ENCODE measurements at regions not wholly inside any gene's neighbourhood (a gene's known extent, or its start where the extent isn't known, plus 50 kb on each side); places are given as distances from the start of the nearest gene placed in this dataset.

DNA sequence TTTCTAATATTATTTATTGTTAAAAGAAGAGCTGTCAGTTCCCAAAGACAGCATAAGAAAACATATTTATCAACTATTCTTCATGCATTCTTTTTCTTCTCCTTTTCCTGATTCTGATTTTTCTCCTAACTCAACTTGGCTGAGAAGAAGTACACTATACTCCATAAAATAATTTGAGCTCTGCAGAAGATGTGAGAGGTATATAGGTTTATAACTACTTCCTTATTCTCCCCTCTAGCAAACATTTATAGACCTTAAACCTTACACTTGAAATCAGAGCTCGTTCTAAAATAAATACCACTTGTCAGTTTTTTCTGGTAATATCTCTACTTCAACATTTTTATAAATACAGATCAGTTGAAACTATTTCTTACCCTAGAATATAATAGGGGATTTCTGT lies 724.8 kb upstream of the GRAMD2B start:
- no peak for DNase-seq (ENCODE audit: low read depth, low spot score)
- Histone ChIP-seq H3K4me3 (ENCODE audit: insufficient read length, low read depth) (no peak overlapping the region), H3K9ac (ENCODE audit: insufficient read length, low read depth) (no peak overlapping the region), H3K36me3 (ENCODE audit: insufficient read depth, insufficient read length, low read length) (no peaks in the 10 kb centered on the region), H3K9me3 (ENCODE audit: insufficient read depth, low read length) (no peaks in the 10 kb centered on the region; the same call in 1 of the 2 replicates), H3K4me1 (ENCODE audit: insufficient read depth, insufficient read length) (no peaks in the 10 kb centered on the region), H3K27me3 (ENCODE audit: insufficient read depth, insufficient read length) (no peaks in the 10 kb centered on the region)
- TF ChIP-seq ZNF274 (IDR thresholded peaks at IDR 0.05; ENCODE audit: low read depth, low read length): no peak
- TF ChIP-seq SUZ12 (IDR thresholded peaks at IDR 0.05; ENCODE audit: extremely low read depth, insufficient read depth, insufficient read length): no peak
- TF ChIP-seq YY1 (IDR thresholded peaks at IDR 0.05; ENCODE audit: insufficient read depth, insufficient read length): no peak

DNA sequence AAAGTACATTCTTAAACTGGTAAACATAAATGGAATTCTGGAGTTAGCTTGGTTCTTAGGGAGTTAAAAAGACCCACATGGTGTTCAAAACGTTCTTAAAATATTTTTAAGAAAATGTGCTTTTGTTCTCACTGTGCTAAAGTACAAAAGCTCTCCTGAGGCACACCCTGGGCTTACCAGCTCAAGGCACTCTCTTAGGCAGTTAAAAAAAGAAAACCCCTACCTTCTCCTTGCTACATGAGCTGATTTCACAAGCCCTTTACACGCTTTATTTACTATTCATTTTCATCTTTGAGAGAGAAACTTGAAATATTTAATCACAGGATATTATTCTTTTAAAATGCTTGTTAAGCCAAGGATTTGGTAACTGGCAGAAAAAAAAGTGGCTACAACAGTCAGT lies 723.3 kb upstream of the GRAMD2B start:
- H3K4me1 ChIP-seq (ENCODE audit: insufficient read depth, insufficient read length): no peaks in the 10 kb centered on the region
- H3K4me3 ChIP-seq (ENCODE audit: insufficient read length, low read depth): no peak overlapping the region
- no peaks in the 10 kb centered on the region for H3K36me3 ChIP-seq (ENCODE audit: insufficient read depth, insufficient read length, low read length)
- H3K9ac ChIP-seq (ENCODE audit: insufficient read length, low read depth): no peak overlapping the region
- no peak for DNase-seq (ENCODE audit: low read depth, low spot score)
- H3K27me3 ChIP-seq (ENCODE audit: insufficient read depth, insufficient read length): no peaks in the 10 kb centered on the region
- TF ChIP-seq SUZ12 (IDR thresholded peaks at IDR 0.05; ENCODE audit: extremely low read depth, insufficient read depth, insufficient read length) (no peak), ZNF274 (IDR thresholded peaks at IDR 0.05; ENCODE audit: low read depth, low read length) (no peak), YY1 (IDR thresholded peaks at IDR 0.05; ENCODE audit: insufficient read depth, insufficient read length) (no peak)
- no peaks in the 10 kb centered on the region; the same call in none of the 2 replicates for H3K9me3 ChIP-seq (ENCODE audit: insufficient read depth, low read length)

DNA sequence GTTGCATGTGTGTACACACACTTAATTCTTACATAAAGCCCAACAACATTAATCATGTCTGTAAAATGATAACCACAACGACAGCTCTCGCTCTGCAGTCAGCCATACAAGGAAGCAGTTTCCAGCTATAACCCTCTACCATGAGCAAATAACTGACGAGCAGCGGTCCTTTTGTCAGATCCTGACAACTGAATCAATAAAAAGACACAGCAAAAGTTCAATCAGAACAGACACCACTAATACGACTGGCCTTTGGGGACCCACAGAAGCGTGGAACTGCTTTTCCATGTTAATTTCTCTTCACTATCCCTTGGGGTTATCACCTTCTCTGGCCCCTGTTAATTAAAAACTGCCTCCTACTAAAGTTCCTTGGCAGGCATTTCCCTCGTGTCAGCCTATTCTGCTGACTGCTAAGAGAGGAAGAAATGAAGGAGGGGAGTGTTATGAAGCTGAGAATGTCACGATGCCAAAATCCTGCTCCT lies 722.8 kb upstream of the GRAMD2B start:
- no peak for DNase-seq (ENCODE audit: low read depth, low spot score)
- H3K4me3 ChIP-seq (ENCODE audit: insufficient read length, low read depth): no peak overlapping the region

DNA sequence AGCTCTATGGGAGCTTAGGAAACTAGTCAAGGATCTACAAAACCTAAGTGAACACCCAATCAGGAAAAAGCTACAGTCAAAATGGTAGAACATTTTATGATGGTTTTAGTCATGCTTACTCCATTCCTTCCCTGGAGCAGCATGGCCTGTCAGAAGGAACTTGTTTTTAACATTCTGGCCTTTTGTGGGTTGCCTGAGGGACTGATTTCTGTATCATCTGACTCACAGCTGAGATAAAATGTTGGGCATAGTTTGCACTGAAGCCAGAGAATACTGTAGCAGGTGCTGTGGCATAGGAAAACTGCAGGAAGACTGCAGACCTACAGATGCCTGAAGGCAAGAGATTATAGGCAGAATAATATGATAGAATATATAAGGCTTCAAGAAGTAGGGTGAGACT lies 719.6 kb upstream of the GRAMD2B start:
- no peaks in the 10 kb centered on the region for H3K27me3 ChIP-seq (ENCODE audit: insufficient read depth, insufficient read length)
- TF ChIP-seq YY1 (IDR thresholded peaks at IDR 0.05; ENCODE audit: insufficient read depth, insufficient read length): no peak
- no peak for TF ChIP-seq ZNF274 (IDR thresholded peaks at IDR 0.05; ENCODE audit: low read depth, low read length)
- TF ChIP-seq SUZ12 (IDR thresholded peaks at IDR 0.05; ENCODE audit: extremely low read depth, insufficient read depth, insufficient read length): no peak
- H3K9ac ChIP-seq (ENCODE audit: insufficient read length, low read depth): no peak overlapping the region
- H3K36me3 ChIP-seq (ENCODE audit: insufficient read depth, insufficient read length, low read length): no peaks in the 10 kb centered on the region
- no peaks in the 10 kb centered on the region; the same call in none of the 2 replicates for H3K9me3 ChIP-seq (ENCODE audit: insufficient read depth, low read length)
- no peak overlapping the region for H3K4me3 ChIP-seq (ENCODE audit: insufficient read length, low read depth)
- no peaks in the 10 kb centered on the region for H3K4me1 ChIP-seq (ENCODE audit: insufficient read depth, insufficient read length)
- no peak for DNase-seq (ENCODE audit: low read depth, low spot score)

More for the DNA sequence above, 722.8 kb upstream of the GRAMD2B start:
- H3K36me3 ChIP-seq (ENCODE audit: insufficient read depth, insufficient read length, low read length): no peaks in the 10 kb centered on the region
- H3K4me1 ChIP-seq (ENCODE audit: insufficient read depth, insufficient read length): no peaks in the 10 kb centered on the region
- TF ChIP-seq SUZ12 (IDR thresholded peaks at IDR 0.05; ENCODE audit: extremely low read depth, insufficient read depth, insufficient read length) (no peak), ZNF274 (IDR thresholded peaks at IDR 0.05; ENCODE audit: low read depth, low read length) (no peak), YY1 (IDR thresholded peaks at IDR 0.05; ENCODE audit: insufficient read depth, insufficient read length) (no peak)
- no peaks in the 10 kb centered on the region for H3K27me3 ChIP-seq (ENCODE audit: insufficient read depth, insufficient read length)
- H3K9me3 ChIP-seq (ENCODE audit: insufficient read depth, low read length): no peaks in the 10 kb centered on the region; the same call in none of the 2 replicates
- H3K9ac ChIP-seq (ENCODE audit: insufficient read length, low read depth): no peak overlapping the region

DNA sequence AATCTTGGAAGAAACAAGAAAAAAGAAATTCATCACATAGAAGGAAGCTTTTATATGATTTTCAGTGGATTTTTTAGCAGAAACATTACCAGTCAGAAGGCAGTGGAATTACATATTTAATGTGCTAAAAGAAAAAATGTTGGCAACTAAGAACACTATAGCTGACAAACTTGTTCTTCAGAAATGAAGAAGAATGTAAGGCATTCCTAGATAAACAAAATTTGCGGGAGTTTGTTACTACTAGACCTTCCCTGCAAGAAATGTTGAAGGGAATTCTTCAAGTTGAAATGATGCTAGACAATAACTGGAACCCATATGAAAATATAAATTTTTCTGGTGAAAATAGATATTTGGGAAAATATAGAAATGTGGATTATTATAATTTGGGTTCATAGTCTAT lies 718.3 kb upstream of the GRAMD2B start:
- Histone ChIP-seq H3K4me1 (ENCODE audit: insufficient read depth, insufficient read length) (no peaks in the 10 kb centered on the region), H3K4me3 (ENCODE audit: insufficient read length, low read depth) (no peak overlapping the region), H3K36me3 (ENCODE audit: insufficient read depth, insufficient read length, low read length) (no peaks in the 10 kb centered on the region), H3K9ac (ENCODE audit: insufficient read length, low read depth) (no peak overlapping the region), H3K9me3 (ENCODE audit: insufficient read depth, low read length) (no peaks in the 10 kb centered on the region; the same call in none of the 2 replicates), H3K27me3 (ENCODE audit: insufficient read depth, insufficient read length) (no peaks in the 10 kb centered on the region)
- TF ChIP-seq YY1 (IDR thresholded peaks at IDR 0.05; ENCODE audit: insufficient read depth, insufficient read length) (no peak), SUZ12 (IDR thresholded peaks at IDR 0.05; ENCODE audit: extremely low read depth, insufficient read depth, insufficient read length) (no peak), ZNF274 (IDR thresholded peaks at IDR 0.05; ENCODE audit: low read depth, low read length) (no peak)
- no peak for DNase-seq (ENCODE audit: low read depth, low spot score)

DNA sequence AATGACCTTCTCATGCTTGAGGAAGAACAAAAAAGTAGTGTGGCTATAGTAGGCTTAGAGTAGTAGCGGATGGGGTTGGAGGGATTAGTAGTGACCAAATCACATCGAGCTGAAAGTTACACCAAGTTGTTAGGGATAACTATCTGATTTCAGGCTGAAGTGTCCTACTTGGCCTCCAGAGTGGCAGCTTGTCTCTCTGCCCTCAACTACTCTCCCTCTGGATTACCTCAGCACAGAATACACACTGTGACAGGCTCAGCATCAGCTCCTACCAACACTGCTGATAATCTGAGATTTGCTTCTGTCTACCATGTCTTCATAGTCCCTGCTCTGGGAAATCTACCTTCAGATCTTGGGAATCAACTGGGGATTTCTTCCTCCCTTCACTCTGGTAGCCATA lies 714.6 kb upstream of the GRAMD2B start:
- no peaks in the 10 kb centered on the region for H3K4me1 ChIP-seq (ENCODE audit: insufficient read depth, insufficient read length)
- H3K4me3 ChIP-seq (ENCODE audit: insufficient read length, low read depth): no peak overlapping the region
- DNase-seq (ENCODE audit: low read depth, low spot score): no peak
- H3K9me3 ChIP-seq (ENCODE audit: insufficient read depth, low read length): no peaks in the 10 kb centered on the region; the same call in none of the 2 replicates
- H3K9ac ChIP-seq (ENCODE audit: insufficient read length, low read depth): no peak overlapping the region
- no peaks in the 10 kb centered on the region for H3K27me3 ChIP-seq (ENCODE audit: insufficient read depth, insufficient read length)
- no peaks in the 10 kb centered on the region for H3K36me3 ChIP-seq (ENCODE audit: insufficient read depth, insufficient read length, low read length)
- TF ChIP-seq ZNF274 (IDR thresholded peaks at IDR 0.05; ENCODE audit: low read depth, low read length): no peak
- no peak for TF ChIP-seq SUZ12 (IDR thresholded peaks at IDR 0.05; ENCODE audit: extremely low read depth, insufficient read depth, insufficient read length)

DNA sequence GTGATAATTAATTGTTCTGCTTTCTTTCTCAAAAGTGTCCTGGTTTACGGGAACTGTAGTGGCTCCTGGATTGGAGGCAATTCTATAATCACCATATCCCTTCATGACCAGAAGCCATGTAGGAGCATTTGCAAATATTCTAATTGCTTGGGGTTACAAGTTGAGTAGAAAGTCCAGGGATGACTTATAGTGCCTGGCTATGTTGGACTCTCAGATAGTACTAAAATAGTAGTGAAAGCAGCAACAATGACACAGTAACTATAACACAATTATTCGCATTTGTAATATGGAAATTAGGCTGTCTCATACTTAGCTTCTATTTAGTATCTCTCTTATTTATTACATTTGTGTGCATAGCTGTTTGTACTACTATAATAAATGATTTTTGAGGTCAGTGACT lies 712.5 kb upstream of the GRAMD2B start:
- H3K9ac ChIP-seq (ENCODE audit: insufficient read length, low read depth): no peak overlapping the region
- H3K27me3 ChIP-seq (ENCODE audit: insufficient read depth, insufficient read length): no peaks in the 10 kb centered on the region
- no peaks in the 10 kb centered on the region for H3K9me3 ChIP-seq (ENCODE audit: insufficient read depth, low read length)
- no peak for TF ChIP-seq ZNF274 (IDR thresholded peaks at IDR 0.05; ENCODE audit: low read depth, low read length)
- no peak for TF ChIP-seq YY1 (IDR thresholded peaks at IDR 0.05; ENCODE audit: insufficient read depth, insufficient read length)
- TF ChIP-seq SUZ12 (IDR thresholded peaks at IDR 0.05; ENCODE audit: extremely low read depth, insufficient read depth, insufficient read length): no peak
- H3K36me3 ChIP-seq (ENCODE audit: insufficient read depth, insufficient read length, low read length): no peaks in the 10 kb centered on the region
- H3K4me3 ChIP-seq (ENCODE audit: insufficient read length, low read depth): no peak overlapping the region
- no peak for DNase-seq (ENCODE audit: low read depth, low spot score)
- no peaks in the 10 kb centered on the region for H3K4me1 ChIP-seq (ENCODE audit: insufficient read depth, insufficient read length)
